ENCODE measurements at regions not wholly inside any gene's neighbourhood (a gene's known extent, or its start where the extent isn't known, plus 50 kb on each side); places are given as distances from the start of the nearest gene placed in this dataset.

- Histone ChIP-seq H3K9me3 (peaks cover 0 to 9% of the 10 kb centered on the region in 2 donors), H3K27me3 (no peaks in the 10 kb centered on the region), H3K36me3 (no peaks in the 10 kb centered on the region), H3K27ac (no peak overlapping the region), H3K4me1 (no peaks in the 10 kb centered on the region), H3K4me3 (no peak overlapping the region)
- DNase-seq (ENCODE audit: low spot score in 2 of 2) = no peak
- TF ChIP-seq POLR2A (IDR thresholded peaks at IDR 0.05) (no peak), POLR2AphosphoS5 (IDR thresholded peaks at IDR 0.05) (no peak), CTCF (IDR thresholded peaks at IDR 0.05) (no peak)
- intact Hi-C loops (cut with DNase I; ENCODE audit: low total_unique reads) = no loop called here
Observed at GRCh38 chr6:74534465-74535211, 671.2 kb downstream of the COL12A1 start.

- H3K4me3 ChIP-seq = no peak overlapping the region
- no peak for TF ChIP-seq POLR2A (IDR thresholded peaks at IDR 0.05)
- TF ChIP-seq POLR2AphosphoS5 (IDR thresholded peaks at IDR 0.05) = no peak
- TF ChIP-seq CTCF (IDR thresholded peaks at IDR 0.05) = no peak
- no peak for DNase-seq (ENCODE audit: low spot score in 2 of 2)
- no peaks in the 10 kb centered on the region for H3K4me1 ChIP-seq
- H3K27me3 ChIP-seq = no peaks in the 10 kb centered on the region
- peaks cover 0 to 5% of the 10 kb centered on the region in 2 donors for H3K9me3 ChIP-seq
- intact Hi-C loops (cut with DNase I; ENCODE audit: low total_unique reads) = no loop called here
- no peak overlapping the region for H3K27ac ChIP-seq
- peaks cover 5% of the 10 kb centered on the region for H3K36me3 ChIP-seq
Observed at GRCh38 chr6:74519163-74519562, 686.7 kb downstream of the COL12A1 start.

GRCh38 chr6:74518035-74518434, 687.8 kb downstream of the COL12A1 start:
- intact Hi-C loops (cut with DNase I; ENCODE audit: low total_unique reads) = no loop called here
- peaks cover 0 to 5% of the 10 kb centered on the region in 2 donors for H3K9me3 ChIP-seq
- no peaks in the 10 kb centered on the region for H3K4me1 ChIP-seq
- DNase-seq (ENCODE audit: low spot score in 2 of 2) = no peak
- no peak overlapping the region for H3K4me3 ChIP-seq
- peaks cover 5% of the 10 kb centered on the region for H3K36me3 ChIP-seq
- TF ChIP-seq CTCF (IDR thresholded peaks at IDR 0.05) (no peak), POLR2AphosphoS5 (IDR thresholded peaks at IDR 0.05) (no peak), POLR2A (IDR thresholded peaks at IDR 0.05) (no peak)
- H3K27me3 ChIP-seq = no peaks in the 10 kb centered on the region
- H3K27ac ChIP-seq = no peak overlapping the region

GRCh38 chr6:74510878-74511277, 695.0 kb downstream of the COL12A1 start:
- TF ChIP-seq POLR2A (IDR thresholded peaks at IDR 0.05) (no peak), CTCF (IDR thresholded peaks at IDR 0.05) (no peak), POLR2AphosphoS5 (IDR thresholded peaks at IDR 0.05) (no peak)
- peaks cover 5 to 18% of the 10 kb centered on the region in 2 donors for H3K9me3 ChIP-seq
- no peaks in the 10 kb centered on the region for H3K27me3 ChIP-seq
- H3K4me3 ChIP-seq = no peak overlapping the region
- no peak overlapping the region for H3K27ac ChIP-seq
- DNase-seq (ENCODE audit: low spot score in 2 of 2) = no peak
- no peaks in the 10 kb centered on the region for H3K4me1 ChIP-seq
- H3K36me3 ChIP-seq = no peaks in the 10 kb centered on the region
- intact Hi-C loops (cut with DNase I; ENCODE audit: low total_unique reads) = no loop called here

GRCh38 chr6:74507649-74508048, 698.2 kb downstream of the COL12A1 start:
- no peak overlapping the region for H3K4me3 ChIP-seq
- no peaks in the 10 kb centered on the region for H3K27me3 ChIP-seq
- no peak overlapping the region for H3K27ac ChIP-seq
- peaks cover 12 to 38% of the 10 kb centered on the region in 2 donors for H3K9me3 ChIP-seq
- intact Hi-C loops (cut with DNase I; ENCODE audit: low total_unique reads) = no loop called here
- no peak for TF ChIP-seq CTCF (IDR thresholded peaks at IDR 0.05)
- TF ChIP-seq POLR2A (IDR thresholded peaks at IDR 0.05) = no peak
- no peak for TF ChIP-seq POLR2AphosphoS5 (IDR thresholded peaks at IDR 0.05)
- H3K4me1 ChIP-seq = no peaks in the 10 kb centered on the region
- DNase-seq (ENCODE audit: low spot score in 2 of 2) = no peak
- H3K36me3 ChIP-seq = no peaks in the 10 kb centered on the region

Data from breast epithelium (tissue), 4 donors.